ENCODE measurements at regions not wholly inside any gene's neighbourhood (a gene's known extent, or its start where the extent isn't known, plus 50 kb on each side); places are given as distances from the start of the nearest gene placed in this dataset.

- no peak for TF ChIP-seq CTCF (IDR thresholded peaks at IDR 0.05)
- no peak for TF ChIP-seq POLR2A (IDR thresholded peaks at IDR 0.05)
These were observed 152.9 kb upstream of the MID1 start for GRCh38 chrX:10773318-10773717.
